GM21447 (cell line): ENCODE measurements at regions not wholly inside any gene's neighbourhood (a gene's known extent, or its start where the extent isn't known, plus 50 kb on each side); places are given as distances from the start of the nearest gene placed in this dataset.
A peak's percentile ranks its signal among the peaks of the same experiment; 100 is the strongest.

Experiments
- ATAC-seq: cut with Tn5 transposase; IDR thresholded peaks from one replicate; pipeline ENCODE4 v1.9.1; 2021; ENCODE audit not compliant: unreplicated experiment

GRCh38 chr13:78341032-78341431 lies 262.3 kb downstream of the POU4F1 start:
- peak; percentile 83 for ATAC-seq

GRCh38 chr13:78339927-78340326 lies 263.4 kb downstream of the POU4F1 start:
- no peak for ATAC-seq

GRCh38 chr13:78334059-78334458 lies 269.3 kb downstream of the POU4F1 start:
- no peak for ATAC-seq

- no peak for ATAC-seq
These were observed 276.7 kb downstream of the POU4F1 start for GRCh38 chr13:78326633-78327032.

GRCh38 chr13:78325585-78325984 lies 277.8 kb downstream of the POU4F1 start:
- no peak for ATAC-seq

GRCh38 chr13:78323848-78324247 lies 279.5 kb downstream of the POU4F1 start:
- ATAC-seq: no peak

- no peak for ATAC-seq
These were observed 280.3 kb downstream of the POU4F1 start for GRCh38 chr13:78323040-78323439.

- ATAC-seq: no peak
These were observed 284.2 kb downstream of the POU4F1 start for GRCh38 chr13:78319101-78319627.

- ATAC-seq: no peak
These were observed 286.3 kb downstream of the POU4F1 start for GRCh38 chr13:78317030-78317429.

- peak; percentile 69 for ATAC-seq
These were observed 293.7 kb downstream of the POU4F1 start for GRCh38 chr13:78309497-78310180.

GRCh38 chr13:78306519-78307206 lies 296.7 kb downstream of the POU4F1 start:
- no peak for ATAC-seq

- ATAC-seq: no peak
These were observed 298.2 kb downstream of the POU4F1 start for GRCh38 chr13:78305171-78305570.

- peak; percentile 89 for ATAC-seq
These were observed 303.3 kb downstream of the POU4F1 start for GRCh38 chr13:78299832-78300623.

GRCh38 chr13:78298657-78299056 lies 304.7 kb downstream of the POU4F1 start:
- no peak for ATAC-seq

- ATAC-seq: no peak
These were observed 316.6 kb downstream of the POU4F1 start for GRCh38 chr13:78286748-78287147.

- ATAC-seq: no peak
These were observed 338.3 kb downstream of the POU4F1 start for GRCh38 chr13:78265098-78265497.

GRCh38 chr13:78258304-78258703 lies 339.7 kb upstream of the EDNRB start:
- ATAC-seq: no peak

- ATAC-seq: no peak
These were observed 337.9 kb upstream of the EDNRB start for GRCh38 chr13:78256484-78256883.

GRCh38 chr13:78254113-78254512 lies 335.5 kb upstream of the EDNRB start:
- ATAC-seq: no peak

GRCh38 chr13:78247362-78247761 lies 328.7 kb upstream of the EDNRB start:
- no peak for ATAC-seq

GRCh38 chr13:78241278-78241919 lies 322.8 kb upstream of the EDNRB start:
- no peak for ATAC-seq
